GM13976 (cell line): ENCODE measurements at regions not wholly inside any gene's neighbourhood (a gene's known extent, or its start where the extent isn't known, plus 50 kb on each side); places are given as distances from the start of the nearest gene placed in this dataset.

Source experiments
- DNase-seq: peaks from one replicate; pipeline ENCODE4 v3.0.0; 2012; ENCODE audit warnings: low spot score
- CTCF ChIP-seq: IDR thresholded peaks from 2 replicates; pipeline ENCODE4 v1.5.1; 2012; ENCODE audit warnings: borderline replicate concordance, mild to moderate bottlenecking; ENCODE audit not compliant: insufficient read depth; ENCODE audit errors: extremely low read depth, missing control alignments, control extremely low read depth
- in situ Hi-C: fragments of 300-500 bp; cut with MboI; formaldehyde crosslinking; loops from one replicate; pipeline ENCODE4 v1.12.0; 2022; ENCODE audit warnings: low sequenced_read_pairs, mixed read lengths, inconsistent platforms; ENCODE audit not compliant: unreplicated experiment

GRCh38 chr3:102069211-102069662, 219.9 kb downstream of the NFKBIZ start:
- in situ Hi-C loops = no loop called here
- TF ChIP-seq CTCF = no peak
- no peak for DNase-seq

- TF ChIP-seq CTCF = no peak
- DNase-seq = no peak
- in situ Hi-C loops = no loop called here
Measured at GRCh38 chr3:102074946-102075345, 225.6 kb downstream of the NFKBIZ start.

- in situ Hi-C loops = no loop called here
- DNase-seq = no peak
- no peak for TF ChIP-seq CTCF
Measured at GRCh38 chr3:102078401-102078800, 229.1 kb downstream of the NFKBIZ start.

GRCh38 chr3:102078854-102079808, 229.8 kb downstream of the NFKBIZ start:
- in situ Hi-C loops = no loop called here
- DNase-seq = no peak
- no peak for TF ChIP-seq CTCF

- DNase-seq = no peak
- in situ Hi-C loops = no loop called here
- TF ChIP-seq CTCF = no peak
Measured at GRCh38 chr3:102079809-102080197, 230.5 kb downstream of the NFKBIZ start.

GRCh38 chr3:102081572-102082289, 232.4 kb downstream of the NFKBIZ start:
- DNase-seq = no peak
- no peak for TF ChIP-seq CTCF
- in situ Hi-C loops = no loop called here
